ENCODE measurements at regions not wholly inside any gene's neighbourhood (a gene's known extent, or its start where the extent isn't known, plus 50 kb on each side); places are given as distances from the start of the nearest gene placed in this dataset.
"Not testable (repeated sequence)": the region's sequence is repeated elsewhere in the genome, so short reads cannot be mapped to it uniquely, and the experiment has no call there.

DNA sequence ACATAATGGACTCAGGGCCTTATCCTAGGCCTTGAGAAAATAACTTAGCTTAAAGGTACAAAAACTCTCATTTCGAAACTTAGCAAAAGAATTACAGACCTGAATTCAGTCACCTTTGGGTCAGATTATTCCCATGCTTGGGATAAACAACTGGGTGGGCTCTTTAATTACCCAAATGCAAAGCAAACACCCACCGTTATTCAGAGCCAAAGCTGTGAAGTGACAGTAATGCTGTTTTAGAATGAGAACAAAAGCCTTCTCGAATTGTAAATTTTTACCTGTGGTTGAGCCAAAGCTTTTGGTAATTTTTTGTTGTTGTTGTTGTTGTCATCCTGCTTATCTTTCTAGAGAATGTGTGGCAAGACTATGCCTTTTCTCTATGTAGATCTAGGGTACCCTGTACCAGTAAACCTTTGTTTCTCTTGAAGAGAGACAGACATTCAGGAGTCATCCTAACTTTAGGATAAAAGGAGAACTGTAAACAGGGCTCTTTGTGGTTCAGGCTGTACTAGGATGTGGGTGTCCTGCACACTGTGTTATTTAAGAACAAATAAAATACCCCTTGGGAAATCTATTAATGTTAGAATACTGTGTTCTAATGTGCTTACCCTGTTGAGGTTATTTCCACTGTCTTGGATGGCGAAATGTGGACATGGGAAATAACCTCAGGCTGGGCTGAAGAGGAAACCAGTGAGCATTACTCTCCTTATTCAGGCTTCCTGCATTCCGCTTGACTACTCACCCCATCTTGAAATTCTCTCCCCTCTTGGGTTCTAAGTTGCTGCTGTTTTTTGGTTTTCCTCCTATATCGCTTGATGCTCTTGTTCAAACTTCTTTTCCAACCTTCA lies 480.7 kb downstream of the CD83 start:
- Histone ChIP-seq H3K4me1 (ENCODE audit: insufficient read depth, poor library complexity, severe bottlenecking) (no peaks in the 10 kb centered on the region), H3K27me3 (ENCODE audit: insufficient read depth, poor library complexity, severe bottlenecking) (no peaks in the 10 kb centered on the region), H3K9me3 (ENCODE audit: severe bottlenecking) (no peaks in the 10 kb centered on the region), H3K27ac (ENCODE audit: poor library complexity, severe bottlenecking) (no peak overlapping the region), H3K36me3 (ENCODE audit: low read depth) (no peaks in the 10 kb centered on the region), H3K4me3 (ENCODE audit: severe bottlenecking) (no peak overlapping the region)
- TF ChIP-seq, protein P1, sequence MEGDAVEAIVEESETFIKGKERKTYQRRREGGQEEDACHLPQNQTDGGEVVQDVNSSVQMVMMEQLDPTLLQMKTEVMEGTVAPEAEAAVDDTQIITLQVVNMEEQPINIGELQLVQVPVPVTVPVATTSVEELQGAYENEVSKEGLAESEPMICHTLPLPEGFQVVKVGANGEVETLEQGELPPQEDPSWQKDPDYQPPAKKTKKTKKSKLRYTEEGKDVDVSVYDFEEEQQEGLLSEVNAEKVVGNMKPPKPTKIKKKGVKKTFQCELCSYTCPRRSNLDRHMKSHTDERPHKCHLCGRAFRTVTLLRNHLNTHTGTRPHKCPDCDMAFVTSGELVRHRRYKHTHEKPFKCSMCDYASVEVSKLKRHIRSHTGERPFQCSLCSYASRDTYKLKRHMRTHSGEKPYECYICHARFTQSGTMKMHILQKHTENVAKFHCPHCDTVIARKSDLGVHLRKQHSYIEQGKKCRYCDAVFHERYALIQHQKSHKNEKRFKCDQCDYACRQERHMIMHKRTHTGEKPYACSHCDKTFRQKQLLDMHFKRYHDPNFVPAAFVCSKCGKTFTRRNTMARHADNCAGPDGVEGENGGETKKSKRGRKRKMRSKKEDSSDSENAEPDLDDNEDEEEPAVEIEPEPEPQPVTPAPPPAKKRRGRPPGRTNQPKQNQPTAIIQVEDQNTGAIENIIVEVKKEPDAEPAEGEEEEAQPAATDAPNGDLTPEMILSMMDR (IDR thresholded peaks at IDR 0.05; ENCODE audit: poor library complexity, severe bottlenecking), result no peak
- ATAC-seq (ENCODE audit: low read depth) (no peak), DNase-seq (ENCODE audit: low spot score) (no peak)

DNA sequence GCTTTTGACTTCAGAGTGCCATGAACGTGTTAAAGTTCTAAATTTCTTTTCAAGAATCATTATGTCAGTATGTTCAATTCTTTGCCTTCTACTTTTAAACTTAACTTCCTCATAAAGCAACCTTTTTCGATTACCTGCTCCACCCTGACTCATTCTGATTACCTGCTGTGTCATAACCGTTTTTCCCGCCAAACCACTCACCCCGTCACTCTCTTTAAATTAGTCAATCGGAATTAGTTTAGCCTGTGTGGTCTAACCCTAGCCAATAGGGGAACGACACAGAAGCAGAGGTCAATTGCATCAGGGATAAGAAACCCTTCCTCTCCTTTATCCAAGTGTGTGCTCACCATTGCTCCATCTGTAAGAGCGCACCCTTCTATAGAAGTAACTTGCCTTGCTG lies 482.7 kb downstream of the CD83 start:
- ATAC-seq (ENCODE audit: low read depth), result not testable (repeated sequence)

DNA sequence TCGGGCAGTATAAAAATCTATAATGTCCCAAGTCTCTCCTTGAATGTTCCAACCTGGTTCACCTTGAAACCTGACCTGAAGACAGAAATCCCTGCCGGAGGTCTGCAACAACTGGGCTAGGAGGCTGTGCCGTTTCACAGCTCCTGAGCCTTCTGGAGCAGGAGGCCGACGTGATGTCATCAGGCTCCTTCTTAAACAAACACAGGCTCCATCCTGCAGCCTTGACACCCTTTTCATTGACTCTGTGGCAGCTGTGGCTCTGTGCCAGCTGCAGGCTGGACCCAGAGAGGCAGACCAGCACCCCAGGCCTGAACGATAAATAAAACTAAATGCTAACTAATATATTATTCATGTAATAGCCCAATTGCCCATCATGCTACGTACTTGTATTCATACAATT lies 483.9 kb downstream of the CD83 start:
- H3K4me1 ChIP-seq (ENCODE audit: insufficient read depth, poor library complexity, severe bottlenecking), result no peaks in the 10 kb centered on the region
- no peak overlapping the region for H3K4me3 ChIP-seq (ENCODE audit: severe bottlenecking)
- no peaks in the 10 kb centered on the region for H3K27me3 ChIP-seq (ENCODE audit: insufficient read depth, poor library complexity, severe bottlenecking)
- ATAC-seq (ENCODE audit: low read depth) (no peak), DNase-seq (ENCODE audit: low spot score) (no peak)
- TF ChIP-seq, protein P1 (IDR thresholded peaks at IDR 0.05; ENCODE audit: poor library complexity, severe bottlenecking), result no peak
- H3K27ac ChIP-seq (ENCODE audit: poor library complexity, severe bottlenecking), result no peak overlapping the region
- no peaks in the 10 kb centered on the region for H3K36me3 ChIP-seq (ENCODE audit: low read depth)
- H3K9me3 ChIP-seq (ENCODE audit: severe bottlenecking), result no peaks in the 10 kb centered on the region

More for the DNA sequence above, 482.7 kb downstream of the CD83 start:
- H3K36me3 ChIP-seq (ENCODE audit: low read depth); H3K4me3 ChIP-seq (ENCODE audit: severe bottlenecking); H3K4me1 ChIP-seq (ENCODE audit: insufficient read depth, poor library complexity, severe bottlenecking); DNase-seq (ENCODE audit: low spot score); H3K27me3 ChIP-seq (ENCODE audit: insufficient read depth, poor library complexity, severe bottlenecking); H3K9me3 ChIP-seq (ENCODE audit: severe bottlenecking); H3K27ac ChIP-seq (ENCODE audit: poor library complexity, severe bottlenecking): not testable (repeated sequence)

DNA sequence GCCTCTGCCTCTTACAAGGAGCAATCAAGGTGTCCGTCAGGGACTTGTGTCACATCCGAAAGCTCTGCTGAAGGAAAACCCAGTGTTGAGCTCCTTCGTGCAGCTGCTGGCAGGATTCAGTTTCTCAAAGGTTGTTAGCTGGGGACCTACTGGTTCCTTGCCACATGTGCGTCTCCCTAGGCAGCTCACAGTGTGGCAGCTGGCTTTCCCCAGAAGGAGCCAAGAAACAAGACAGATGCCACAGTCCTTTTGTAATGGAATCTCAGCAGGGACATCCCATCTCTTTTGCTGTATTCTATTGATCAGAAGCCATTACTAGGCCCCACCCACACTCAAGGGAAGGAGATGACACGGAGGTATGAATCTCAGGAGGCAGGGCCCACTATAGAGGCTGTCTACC lies 488.8 kb downstream of the CD83 start:
- Histone ChIP-seq H3K27me3 (ENCODE audit: insufficient read depth, poor library complexity, severe bottlenecking) (no peaks in the 10 kb centered on the region), H3K4me3 (ENCODE audit: severe bottlenecking) (no peak overlapping the region), H3K9me3 (ENCODE audit: severe bottlenecking) (no peaks in the 10 kb centered on the region), H3K4me1 (ENCODE audit: insufficient read depth, poor library complexity, severe bottlenecking) (no peaks in the 10 kb centered on the region), H3K27ac (ENCODE audit: poor library complexity, severe bottlenecking) (no peak overlapping the region), H3K36me3 (ENCODE audit: low read depth) (no peaks in the 10 kb centered on the region)
- DNase-seq (ENCODE audit: low spot score), result no peak
- TF ChIP-seq, protein P1 (IDR thresholded peaks at IDR 0.05; ENCODE audit: poor library complexity, severe bottlenecking), result no peak
- no peak for ATAC-seq (ENCODE audit: low read depth)

DNA sequence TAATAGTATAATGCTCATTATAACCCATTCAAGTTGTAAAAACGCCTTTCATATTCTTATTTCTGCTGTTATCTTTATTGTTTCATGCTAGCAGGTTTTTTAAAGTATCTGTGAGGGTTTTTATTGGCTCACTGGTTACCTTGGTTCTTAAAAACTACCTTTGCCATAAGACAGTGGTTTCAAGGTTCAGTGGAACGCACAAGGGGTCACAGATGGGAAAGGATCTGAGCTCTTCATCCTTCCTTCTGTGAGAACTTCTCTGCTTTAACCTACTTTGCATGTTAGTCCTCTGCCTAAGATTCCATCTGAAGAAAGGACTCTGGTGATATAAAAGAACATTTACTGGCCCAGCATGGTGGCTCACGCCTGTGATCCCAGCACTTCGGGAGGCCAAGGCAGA lies 492.6 kb downstream of the CD83 start:
- Histone ChIP-seq H3K9me3 (ENCODE audit: severe bottlenecking) (no peaks in the 10 kb centered on the region), H3K27me3 (ENCODE audit: insufficient read depth, poor library complexity, severe bottlenecking) (no peaks in the 10 kb centered on the region), H3K4me1 (ENCODE audit: insufficient read depth, poor library complexity, severe bottlenecking) (no peaks in the 10 kb centered on the region), H3K4me3 (ENCODE audit: severe bottlenecking) (no peak overlapping the region), H3K36me3 (ENCODE audit: low read depth) (no peaks in the 10 kb centered on the region), H3K27ac (ENCODE audit: poor library complexity, severe bottlenecking) (no peak overlapping the region)
- TF ChIP-seq, protein P1 (IDR thresholded peaks at IDR 0.05; ENCODE audit: poor library complexity, severe bottlenecking), result no peak
- DNase-seq (ENCODE audit: low spot score) (no peak), ATAC-seq (ENCODE audit: low read depth) (no peak)
